SK-N-MC (cell line): ENCODE measurements at regions not wholly inside any gene's neighbourhood (a gene's known extent, or its start where the extent isn't known, plus 50 kb on each side); places are given as distances from the start of the nearest gene placed in this dataset.

Source experiments
- EZH2 ChIP-seq: fragments of 200-600 bp; sonication (generic); IDR thresholded peaks from one replicate; pipeline ENCODE4 v1.6.1; 2017; ENCODE audit warnings: antibody characterized with exemption
- FOXP2 ChIP-seq: optimal IDR thresholded peaks from 2 replicates; pipeline ENCODE3; 2011; ENCODE audit warnings: mild to moderate bottlenecking, moderate library complexity; ENCODE audit not compliant: insufficient read depth; ENCODE audit errors: extremely low read length, control extremely low read depth
- POLR2AphosphoS5 ChIP-seq: IDR thresholded peaks from 2 replicates; pipeline ENCODE4 v1.6.1; 2012; ENCODE audit warnings: mild to moderate bottlenecking, low read depth, low read length, borderline replicate concordance

DNA sequence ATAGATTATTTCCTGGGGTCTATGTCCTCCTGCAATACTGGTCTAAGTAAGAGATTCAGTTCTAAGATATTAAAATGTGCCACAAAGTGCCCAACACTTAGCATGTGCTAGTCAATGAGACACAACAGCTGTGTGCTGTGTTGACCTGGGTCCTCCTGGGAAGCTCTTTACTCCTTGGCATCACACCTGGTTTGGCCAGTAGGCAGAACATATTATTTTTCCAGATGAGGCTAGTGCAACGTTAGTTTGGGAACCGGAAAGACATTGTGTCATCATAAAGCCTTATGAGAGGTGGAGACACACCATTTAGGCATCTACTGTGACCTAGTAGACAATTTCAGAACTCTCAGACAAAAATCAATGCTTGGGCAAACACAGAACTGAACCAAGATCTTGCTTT lies 197.8 kb downstream of the MID1IP1 start:
- TF ChIP-seq EZH2 (no peak), FOXP2 (no peak), POLR2AphosphoS5 (no peak)
